Fibroblast of lung (primary cell): ENCODE measurements at regions not wholly inside any gene's neighbourhood (a gene's known extent, or its start where the extent isn't known, plus 50 kb on each side); places are given as distances from the start of the nearest gene placed in this dataset.
A peak's percentile ranks its signal among the peaks of the same experiment; 100 is the strongest.

Source experiments
- DNase-seq, 2 donors: peaks; one replicate each; pipeline versions ENCODE4 v3.0.0 to v3.0.0-alpha.2; 2010; ENCODE audit warnings: low read depth in 2 of 2
- H2AFZ ChIP-seq: 2 replicates; pipeline ENCODE4 v1.5.1; 2012; ENCODE audit warnings: low read length, control low read depth, inconsistent platforms
- H3K27ac ChIP-seq: 2 replicates; pipeline ENCODE4 v1.5.1; 2011; ENCODE audit warnings: low read length, control low read depth; ENCODE audit not compliant: insufficient read depth
- H3K27me3 ChIP-seq: 2 replicates; pipeline ENCODE4 v1.5.1; 2011; ENCODE audit warnings: mild to moderate bottlenecking, low read length; ENCODE audit not compliant: control insufficient read depth, insufficient read depth
- H3K36me3 ChIP-seq: 2 replicates; pipeline ENCODE4 v1.5.1; 2011; ENCODE audit warnings: low read length; ENCODE audit not compliant: control insufficient read depth, insufficient read depth
- H3K4me1 ChIP-seq: 2 replicates; pipeline ENCODE4 v1.5.1; 2011; ENCODE audit warnings: low read length; ENCODE audit not compliant: control insufficient read depth, insufficient read depth; ENCODE audit errors: extremely low read depth
- H3K4me2 ChIP-seq: 2 replicates; pipeline ENCODE4 v1.5.1; 2011; ENCODE audit warnings: low read length, control low read depth; ENCODE audit not compliant: insufficient read depth; ENCODE audit errors: extremely low read depth
- H3K4me3 ChIP-seq, 4 experiments: fragments of 200-600 bp in 1 of 4; sonication (generic) in 1 of 4; replicated peaks in 1 of 4; 2 replicates each; pipeline ENCODE4 v1.5.1; 2011 to 2016; ENCODE audit warnings: low read length in 4 of 4, low read depth in 3 of 4, mild to moderate bottlenecking in 3 of 4, control low read depth in 2 of 4, inconsistent platforms in 1 of 4, mixed read lengths in 1 of 4; ENCODE audit not compliant: insufficient read depth in 1 of 4; ENCODE audit errors: control extremely low read depth in 1 of 4
- H3K79me2 ChIP-seq: 2 replicates; pipeline ENCODE4 v1.5.1; 2012; ENCODE audit warnings: mild to moderate bottlenecking, low read length, inconsistent platforms; ENCODE audit not compliant: control insufficient read depth, insufficient read depth
- H3K9ac ChIP-seq: 2 replicates; pipeline ENCODE4 v1.5.1; 2011; ENCODE audit warnings: mild to moderate bottlenecking, low read length, control low read depth; ENCODE audit not compliant: insufficient read depth
- H3K9me3 ChIP-seq: 2 replicates; pipeline ENCODE4 v1.5.1; 2012; ENCODE audit warnings: low read depth, low read length; ENCODE audit not compliant: control insufficient read depth, insufficient read depth
- H4K20me1 ChIP-seq: 2 replicates; pipeline ENCODE4 v1.5.1; 2011; ENCODE audit warnings: low read length; ENCODE audit not compliant: control insufficient read depth, insufficient read depth; ENCODE audit errors: extremely low read depth
- CTCF ChIP-seq, 2 donors: IDR thresholded peaks in 1 of 2; conservative IDR thresholded peaks in 1 of 2; 1 replicate in 1 of 2; 2 replicates in 1 of 2; pipeline ENCODE4 v1.5.1; 2011 to 2012; ENCODE audit warnings: low read length in 2 of 2, control low read depth in 1 of 2, inconsistent platforms in 1 of 2, low read depth in 1 of 2, mild to moderate bottlenecking in 1 of 2
- EZH2 ChIP-seq: IDR thresholded peaks from 2 replicates; pipeline ENCODE4 v1.5.1; 2012; ENCODE audit warnings: low read length, control low read depth, mild to moderate bottlenecking; ENCODE audit errors: missing control alignments

- no peaks in the 10 kb centered on the region for H3K27me3 ChIP-seq
- no peak overlapping the region for H3K4me2 ChIP-seq
- no peak overlapping the region for H3K27ac ChIP-seq
- no peak overlapping the region for H3K9ac ChIP-seq
- no peak for TF ChIP-seq EZH2
- TF ChIP-seq CTCF (conservative IDR thresholded peaks at IDR 0.05 in 1 of 2, IDR thresholded peaks at IDR 0.05 in 1 of 2; ENCODE audit: low read depth in 1 of 2, low read length in 2 of 2), result no peak
- H3K79me2 ChIP-seq, result no peaks in the 10 kb centered on the region
- no peak overlapping the region for H2AFZ ChIP-seq
- H3K36me3 ChIP-seq, result no peaks in the 10 kb centered on the region
- H3K4me1 ChIP-seq, result peaks cover 2% of the 10 kb centered on the region
- DNase-seq, result peak; percentile 66 to 86
- H3K9me3 ChIP-seq, result no peaks in the 10 kb centered on the region
- H3K4me3 ChIP-seq, result no peak overlapping the region
- H4K20me1 ChIP-seq, result no peaks in the 10 kb centered on the region
Measured at GRCh38 chr14:29310757-29311156, 544.2 kb downstream of the FOXG1 start.

GRCh38 chr14:29311983-29312382 lies 545.4 kb downstream of the FOXG1 start:
- TF ChIP-seq CTCF (conservative IDR thresholded peaks at IDR 0.05 in 1 of 2, IDR thresholded peaks at IDR 0.05 in 1 of 2; ENCODE audit: low read depth in 1 of 2, low read length in 2 of 2), result no peak
- no peak for TF ChIP-seq EZH2
- no peak overlapping the region for H2AFZ ChIP-seq
- DNase-seq, result peak in 1 of 2 donors; percentile 69
- no peaks in the 10 kb centered on the region for H3K9me3 ChIP-seq
- no peak overlapping the region for H3K4me2 ChIP-seq
- H4K20me1 ChIP-seq, result no peaks in the 10 kb centered on the region
- no peak overlapping the region for H3K4me3 ChIP-seq
- H3K27me3 ChIP-seq, result no peaks in the 10 kb centered on the region
- no peaks in the 10 kb centered on the region for H3K36me3 ChIP-seq
- no peak overlapping the region for H3K9ac ChIP-seq
- no peak overlapping the region for H3K27ac ChIP-seq
- peaks cover 2% of the 10 kb centered on the region for H3K4me1 ChIP-seq
- H3K79me2 ChIP-seq, result no peaks in the 10 kb centered on the region

- Histone ChIP-seq H3K4me2 (no peak overlapping the region), H4K20me1 (no peaks in the 10 kb centered on the region), H3K36me3 (no peaks in the 10 kb centered on the region), H2AFZ (no peak overlapping the region), H3K27ac (no peak overlapping the region), H3K9me3 (no peaks in the 10 kb centered on the region), H3K27me3 (no peaks in the 10 kb centered on the region), H3K4me1 (no peaks in the 10 kb centered on the region), H3K79me2 (no peaks in the 10 kb centered on the region), H3K4me3 (no peak overlapping the region), H3K9ac (no peak overlapping the region)
- DNase-seq, result no peak
- TF ChIP-seq CTCF (conservative IDR thresholded peaks at IDR 0.05 in 1 of 2, IDR thresholded peaks at IDR 0.05 in 1 of 2; ENCODE audit: low read depth in 1 of 2, low read length in 2 of 2) (no peak), EZH2 (no peak)
Measured at GRCh38 chr14:29316936-29317335, 550.3 kb downstream of the FOXG1 start.
